SK-N-SH treated with all-trans-retinoic acid at 6 μM for 48 hours (cell line): ENCODE measurements at regions not wholly inside any gene's neighbourhood (a gene's known extent, or its start where the extent isn't known, plus 50 kb on each side); places are given as distances from the start of the nearest gene placed in this dataset.

Experiments used
- CREB5 ChIP-seq: fragments of 250-450 bp; sonication (Bioruptor Pico); IDR thresholded peaks from 2 replicates; pipeline ENCODE4 v1.5.1; 2020; ENCODE audit warnings: low read depth, mild to moderate bottlenecking, moderate library complexity
- CSRNP3 ChIP-seq: fragments of 250-450 bp; sonication (Bioruptor Pico); IDR thresholded peaks from 2 replicates; pipeline ENCODE4 v1.5.1; 2021; ENCODE audit warnings: mild to moderate bottlenecking, moderate library complexity
- PATZ1 ChIP-seq: fragments of 250-450 bp; sonication (Bioruptor Pico); IDR thresholded peaks from 2 replicates; pipeline ENCODE4 v1.8.0; 2020; ENCODE audit warnings: mild to moderate bottlenecking, moderate library complexity, borderline replicate concordance

- TF ChIP-seq CSRNP3 (no peak), CREB5 (CRISPR knock-in tag) (no peak), PATZ1 (no peak)
These were observed 344.0 kb downstream of the PIK3C3 start for GRCh38 chr18:42298759-42299675.
